GM12801 (cell line): ENCODE measurements at regions not wholly inside any gene's neighbourhood (a gene's known extent, or its start where the extent isn't known, plus 50 kb on each side); places are given as distances from the start of the nearest gene placed in this dataset.

Experiments
- TF ChIP-seq, protein P1 (sequence below): IDR thresholded peaks from one replicate; pipeline ENCODE4 v1.5.1; 2011; ENCODE audit warnings: control low read depth; ENCODE audit not compliant: insufficient read length; ENCODE audit errors: extremely low read depth

GRCh38 chr1:181180407-181181031 lies 92.0 kb downstream of the IER5 start:
- TF ChIP-seq, protein P1, sequence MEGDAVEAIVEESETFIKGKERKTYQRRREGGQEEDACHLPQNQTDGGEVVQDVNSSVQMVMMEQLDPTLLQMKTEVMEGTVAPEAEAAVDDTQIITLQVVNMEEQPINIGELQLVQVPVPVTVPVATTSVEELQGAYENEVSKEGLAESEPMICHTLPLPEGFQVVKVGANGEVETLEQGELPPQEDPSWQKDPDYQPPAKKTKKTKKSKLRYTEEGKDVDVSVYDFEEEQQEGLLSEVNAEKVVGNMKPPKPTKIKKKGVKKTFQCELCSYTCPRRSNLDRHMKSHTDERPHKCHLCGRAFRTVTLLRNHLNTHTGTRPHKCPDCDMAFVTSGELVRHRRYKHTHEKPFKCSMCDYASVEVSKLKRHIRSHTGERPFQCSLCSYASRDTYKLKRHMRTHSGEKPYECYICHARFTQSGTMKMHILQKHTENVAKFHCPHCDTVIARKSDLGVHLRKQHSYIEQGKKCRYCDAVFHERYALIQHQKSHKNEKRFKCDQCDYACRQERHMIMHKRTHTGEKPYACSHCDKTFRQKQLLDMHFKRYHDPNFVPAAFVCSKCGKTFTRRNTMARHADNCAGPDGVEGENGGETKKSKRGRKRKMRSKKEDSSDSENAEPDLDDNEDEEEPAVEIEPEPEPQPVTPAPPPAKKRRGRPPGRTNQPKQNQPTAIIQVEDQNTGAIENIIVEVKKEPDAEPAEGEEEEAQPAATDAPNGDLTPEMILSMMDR: no peak

DNA sequence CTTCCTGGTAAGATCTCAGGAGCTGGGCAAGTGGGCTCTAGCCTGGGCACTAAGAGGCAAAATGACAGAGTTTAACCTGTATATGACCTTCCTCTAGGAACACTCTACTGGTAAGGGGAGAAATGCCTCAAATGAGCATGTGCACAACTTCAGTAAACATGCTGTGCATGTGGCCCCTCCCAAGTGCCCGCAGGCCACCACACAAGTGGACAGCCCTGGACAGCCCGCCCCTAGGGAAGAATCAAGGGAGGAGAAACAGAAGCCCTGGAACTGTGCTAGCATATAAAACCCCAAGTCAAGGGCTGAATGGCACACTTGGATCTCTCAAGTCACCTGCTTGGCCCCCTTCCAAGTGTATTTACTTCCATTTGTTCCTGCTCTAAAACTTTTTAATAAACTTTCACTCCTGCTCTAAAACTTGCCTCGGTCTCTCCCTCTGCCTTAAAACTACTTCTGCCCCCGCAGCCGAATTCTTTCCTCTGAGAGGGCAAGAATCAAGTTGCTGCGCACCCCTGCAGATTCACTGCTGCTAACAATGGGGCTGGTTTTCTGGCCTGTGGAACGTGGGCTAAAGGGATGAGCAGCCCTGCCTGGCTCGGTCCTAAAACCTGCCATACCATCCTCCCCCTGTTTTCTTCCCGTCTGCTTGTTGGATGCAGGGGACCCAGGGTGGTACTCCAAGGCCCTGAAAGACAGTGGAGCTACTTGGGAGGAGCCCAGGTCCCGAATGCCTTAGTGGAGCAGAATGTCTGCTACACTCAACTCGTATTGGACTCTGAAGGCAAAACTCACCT lies 93.5 kb downstream of the IER5 start:
- TF ChIP-seq, protein P1: no peak

DNA sequence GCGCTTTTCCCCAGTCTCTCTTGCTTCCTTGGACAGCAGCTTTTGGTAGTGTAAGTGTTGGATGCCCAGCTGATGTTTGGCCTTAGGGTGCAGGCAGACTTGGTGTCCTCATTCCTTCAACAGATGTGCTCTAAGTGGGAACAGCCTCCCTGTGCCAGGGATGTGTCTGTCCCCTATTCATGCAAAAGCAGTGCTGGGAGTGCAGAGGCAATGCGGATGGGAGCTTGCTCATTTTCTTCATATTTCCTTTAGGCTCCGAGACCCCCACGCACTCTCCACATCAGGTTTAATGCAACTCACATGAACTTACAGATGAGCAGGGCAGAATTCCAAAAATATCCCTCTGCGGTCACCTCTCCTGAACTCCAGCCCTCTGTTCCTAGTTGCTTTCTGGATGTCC lies 96.1 kb downstream of the IER5 start:
- TF ChIP-seq, protein P1: no peak

GRCh38 chr1:181185461-181185860 lies 97.0 kb downstream of the IER5 start:
- TF ChIP-seq, protein P1: no peak

- TF ChIP-seq, protein P1: no peak
These were observed 99.0 kb downstream of the IER5 start for GRCh38 chr1:181187337-181188126.

GRCh38 chr1:181189245-181189644 lies 100.7 kb downstream of the IER5 start:
- TF ChIP-seq, protein P1: no peak

DNA sequence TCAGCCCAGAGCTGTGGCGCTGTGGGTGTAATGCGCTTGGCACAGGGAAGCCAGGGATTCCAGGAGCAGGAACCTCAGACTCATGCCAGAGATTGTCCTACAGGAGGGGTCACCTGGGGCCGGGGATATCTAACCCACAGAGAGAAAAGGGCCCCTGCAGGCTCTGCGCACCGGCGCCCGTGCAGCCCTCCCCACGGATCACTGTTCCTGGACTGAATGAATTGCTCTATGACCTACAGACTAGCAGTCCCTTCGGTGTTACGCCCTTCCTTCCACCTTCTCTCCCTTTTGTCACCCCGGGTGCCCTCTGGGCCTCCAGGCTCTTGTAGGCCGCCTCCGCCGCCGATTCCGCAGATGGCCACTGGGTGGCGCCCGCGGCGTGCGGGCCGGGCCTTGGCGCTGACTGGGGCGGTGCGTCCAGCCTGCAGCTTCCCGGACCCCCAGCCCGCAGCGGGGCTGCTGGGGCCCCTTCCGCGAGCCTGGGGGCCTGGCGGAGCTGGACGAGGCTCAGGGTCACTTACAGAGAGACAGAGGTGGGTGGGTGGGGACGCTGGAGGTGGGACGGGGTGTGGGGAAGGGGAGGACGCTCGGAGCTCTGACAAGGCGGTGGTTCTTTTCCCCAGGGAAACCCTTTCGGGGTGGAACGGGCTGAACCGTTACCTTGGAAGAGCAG lies 101.3 kb downstream of the IER5 start:
- TF ChIP-seq, protein P1: no peak
